Kidney (tissue), 13 donors: ENCODE measurements at regions not wholly inside any gene's neighbourhood (a gene's known extent, or its start where the extent isn't known, plus 50 kb on each side); places are given as distances from the start of the nearest gene placed in this dataset.
"Not testable (repeated sequence)": the region's sequence is repeated elsewhere in the genome, so short reads cannot be mapped to it uniquely, and the experiment has no call there.

Experiments used
- DNase-seq, 5 donors: peaks; one replicate each; pipeline ENCODE4 v3.0.0-alpha.2; 2013 to 2020
- FAIRE-seq: peaks from 2 replicates; lab custom pipeline; 2012; peaks lifted over from hg19 to GRCh38; lab: Jason Lieb, UNC
- H3K27ac ChIP-seq, 2 donors: one replicate each; pipeline ENCODE4 v1.7.0; 2013; ENCODE audit warnings: low read depth in 2 of 2, low read length in 2 of 2, inconsistent platforms in 1 of 2
- H3K27me3 ChIP-seq: one replicate; pipeline ENCODE4 v1.7.1; 2013; ENCODE audit warnings: low read length, inconsistent platforms; ENCODE audit not compliant: control insufficient read depth, insufficient read depth
- H3K36me3 ChIP-seq, 3 donors: one replicate each; pipeline versions ENCODE4 v1.7.0 to v1.7.1; 2013; ENCODE audit warnings: low read length in 3 of 3, control low read depth in 1 of 3, inconsistent platforms in 1 of 3; ENCODE audit not compliant: insufficient read depth in 3 of 3, control insufficient read depth in 2 of 3
- H3K4me1 ChIP-seq, 3 donors: one replicate each; pipeline versions ENCODE4 v1.7.0 to v1.7.1; 2013; ENCODE audit warnings: low read length in 3 of 3, inconsistent platforms in 1 of 3, low read depth in 1 of 3; ENCODE audit not compliant: control insufficient read depth in 2 of 3, insufficient read depth in 2 of 3
- H3K4me3 ChIP-seq, 3 donors: one replicate each; pipeline versions ENCODE4 v1.7.0 to v1.8.1; 2013; ENCODE audit warnings: low read length in 3 of 3, control low read depth in 1 of 3, inconsistent platforms in 1 of 3
- H3K9ac ChIP-seq, 3 donors: one replicate each; pipeline versions ENCODE4 v1.7.0 to v1.7.1; 2013; ENCODE audit warnings: low read length in 3 of 3, control low read depth in 1 of 3, inconsistent platforms in 1 of 3
- H3K9me3 ChIP-seq, 3 donors: one replicate each; pipeline versions ENCODE4 v1.7.0 to v1.7.1; 2013; ENCODE audit warnings: low read length in 3 of 3, control low read depth in 1 of 3, inconsistent platforms in 1 of 3; ENCODE audit not compliant: control insufficient read depth in 2 of 3, insufficient read depth in 1 of 3
- intact Hi-C: fragments of 100-400 bp; cut with DNase I; formaldehyde crosslinking; loops from one replicate; pipeline ENCODE4 v1.11.1; 2022
- TF ChIP-seq, protein P1 (sequence below): IDR thresholded peaks from 3 replicates; pipeline ENCODE4 v1.5.1; 2012; ENCODE audit warnings: mild to moderate bottlenecking, moderate library complexity, borderline replicate concordance; ENCODE audit not compliant: insufficient read depth; ENCODE audit errors: extremely low read depth
- donor health status: control.
- donor health status: control.
- donor health status: control.
- donor health status: control.
- donor health status: control.
- donor health status: DM: yes; HTN: yes; CAD: no.
- donor health status: Normal renal cell carcinoma (clear cell type).

- Histone ChIP-seq H3K4me3 (no peak overlapping the region), H3K9ac (no peak overlapping the region), H3K36me3 (no peaks in the 10 kb centered on the region), H3K9me3 (no peaks in the 10 kb centered on the region), H3K4me1 (no peaks in the 10 kb centered on the region), H3K27ac (no peak overlapping the region), H3K27me3 (no peaks in the 10 kb centered on the region)
- FAIRE-seq (no peak), DNase-seq (no peak)
- intact Hi-C loops, result no loop called here
- TF ChIP-seq, protein P1, sequence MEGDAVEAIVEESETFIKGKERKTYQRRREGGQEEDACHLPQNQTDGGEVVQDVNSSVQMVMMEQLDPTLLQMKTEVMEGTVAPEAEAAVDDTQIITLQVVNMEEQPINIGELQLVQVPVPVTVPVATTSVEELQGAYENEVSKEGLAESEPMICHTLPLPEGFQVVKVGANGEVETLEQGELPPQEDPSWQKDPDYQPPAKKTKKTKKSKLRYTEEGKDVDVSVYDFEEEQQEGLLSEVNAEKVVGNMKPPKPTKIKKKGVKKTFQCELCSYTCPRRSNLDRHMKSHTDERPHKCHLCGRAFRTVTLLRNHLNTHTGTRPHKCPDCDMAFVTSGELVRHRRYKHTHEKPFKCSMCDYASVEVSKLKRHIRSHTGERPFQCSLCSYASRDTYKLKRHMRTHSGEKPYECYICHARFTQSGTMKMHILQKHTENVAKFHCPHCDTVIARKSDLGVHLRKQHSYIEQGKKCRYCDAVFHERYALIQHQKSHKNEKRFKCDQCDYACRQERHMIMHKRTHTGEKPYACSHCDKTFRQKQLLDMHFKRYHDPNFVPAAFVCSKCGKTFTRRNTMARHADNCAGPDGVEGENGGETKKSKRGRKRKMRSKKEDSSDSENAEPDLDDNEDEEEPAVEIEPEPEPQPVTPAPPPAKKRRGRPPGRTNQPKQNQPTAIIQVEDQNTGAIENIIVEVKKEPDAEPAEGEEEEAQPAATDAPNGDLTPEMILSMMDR, result no peak
These were observed 370.2 kb downstream of the SFMBT2 start for GRCh38 chr10:7040681-7041080.

GRCh38 chr10:7039859-7040258, 371.0 kb downstream of the SFMBT2 start:
- TF ChIP-seq, protein P1, result no peak
- Histone ChIP-seq H3K27me3 (no peaks in the 10 kb centered on the region), H3K9me3 (no peaks in the 10 kb centered on the region), H3K27ac (no peak overlapping the region), H3K4me3 (no peak overlapping the region), H3K36me3 (no peaks in the 10 kb centered on the region), H3K9ac (no peak overlapping the region), H3K4me1 (no peaks in the 10 kb centered on the region)
- intact Hi-C loops, result no loop called here
- DNase-seq, result no peak
- FAIRE-seq, result no peak

GRCh38 chr10:7038416-7038815, 372.4 kb downstream of the SFMBT2 start:
- DNase-seq, result no peak
- Histone ChIP-seq H3K27me3 (no peaks in the 10 kb centered on the region), H3K27ac (no peak overlapping the region), H3K4me1 (no peaks in the 10 kb centered on the region), H3K4me3 (no peak overlapping the region), H3K36me3 (no peaks in the 10 kb centered on the region), H3K9me3 (no peaks in the 10 kb centered on the region), H3K9ac (no peak overlapping the region)
- TF ChIP-seq, protein P1, result no peak
- intact Hi-C loops, result no loop called here
- FAIRE-seq, result no peak

GRCh38 chr10:7037434-7037833, 373.4 kb downstream of the SFMBT2 start:
- FAIRE-seq, intact Hi-C loops, H3K9ac ChIP-seq, H3K4me3 ChIP-seq, H3K4me1 ChIP-seq, H3K27me3 ChIP-seq, H3K27ac ChIP-seq, H3K36me3 ChIP-seq, H3K9me3 ChIP-seq, DNase-seq: not testable (repeated sequence)
